GM23248 (cell line): ENCODE measurements at regions not wholly inside any gene's neighbourhood (a gene's known extent, or its start where the extent isn't known, plus 50 kb on each side); places are given as distances from the start of the nearest gene placed in this dataset.

ENCODE experiments used
- EZH2 ChIP-seq: fragments of 200-600 bp; sonication (generic); IDR thresholded peaks from 2 replicates; pipeline ENCODE4 v1.6.1; 2018; ENCODE audit warnings: antibody characterized with exemption, mild to moderate bottlenecking; ENCODE audit not compliant: insufficient read depth, poor library complexity, severe bottlenecking
- EZH2phosphoT487 ChIP-seq: fragments of 200-600 bp; sonication (generic); IDR thresholded peaks from 2 replicates; pipeline ENCODE4 v1.6.1; 2018; ENCODE audit warnings: antibody characterized with exemption, moderate library complexity, mild to moderate bottlenecking, low read depth; ENCODE audit not compliant: insufficient read depth

GRCh38 chr6:168209420-168209819, 110.2 kb downstream of the DACT2 start:
- TF ChIP-seq EZH2phosphoT487, result no peak
- TF ChIP-seq EZH2, result no peak
